Motor neuron (in vitro differentiated cells): ENCODE measurements at regions not wholly inside any gene's neighbourhood (a gene's known extent, or its start where the extent isn't known, plus 50 kb on each side); places are given as distances from the start of the nearest gene placed in this dataset.
A peak's percentile ranks its signal among the peaks of the same experiment; 100 is the strongest.

Experiments used
- ATAC-seq, 8 experiments: fragments of 200-7000 bp; cut with Tn5 transposase; replicated peaks in 6 of 8; 2 replicates each; pipeline ENCODE4 v1.8.0; 2021; ENCODE audit warnings: mild to moderate bottlenecking in 8 of 8, moderate library complexity in 8 of 8
- H3K27ac ChIP-seq, 2 donors: fragments of 250-450 bp; sonication (Bioruptor Pico); 2 replicates each; pipeline ENCODE4 v1.9.0; 2021; ENCODE audit warnings: antibody characterized with exemption in 2 of 2, mild to moderate bottlenecking in 2 of 2, moderate library complexity in 1 of 2
- H3K4me1 ChIP-seq, 2 donors: fragments of 250-450 bp; sonication (Bioruptor Pico); replicated peaks in 1 of 2; 2 replicates each; pipeline ENCODE4 v1.6.1; 2021; ENCODE audit warnings: antibody characterized with exemption in 2 of 2, mild to moderate bottlenecking in 2 of 2, moderate library complexity in 1 of 2
- H3K4me3 ChIP-seq, 5 donors: fragments of 250-450 bp; sonication (Bioruptor Pico); 2 replicates each; pipeline ENCODE4 v1.9.0; 2021; ENCODE audit warnings: antibody characterized with exemption in 5 of 5, mild to moderate bottlenecking in 5 of 5, moderate library complexity in 4 of 5
- WGBS, 10 experiments: fragments of 450-650 bp; shearing (Covaris generic); methylation state at CpG; one replicate each; pipeline ENCODE4 v1.0.0; 2022; 5-methylcytosine and 5-hydroxymethylcytosine counted together
- in situ Hi-C, 9 experiments: fragments of 400-800 bp; cut with MboI; loops; one replicate each; pipeline ENCODE4 v1.15.0; 2021; ENCODE audit warnings: low sequenced_read_pairs in 9 of 9, low pct_unique_long_range_greater_than_20kb in 2 of 9; ENCODE audit not compliant: unreplicated experiment in 9 of 9

GRCh38 chr9:89706086-89706485 is 101.3 kb downstream of the GADD45G start:
- peaks cover 25 to 28% of the 10 kb centered on the region in 2 donors for H3K4me1 ChIP-seq
- ATAC-seq = no peak
- WGBS, 10 experiments = 0 to 77% (median 52%) methylated on average over 2 to 3 of the region's 3 CpGs
- in situ Hi-C loops = no loop called here
- no peak overlapping the region for H3K4me3 ChIP-seq
- H3K27ac ChIP-seq = no peak overlapping the region

- Histone ChIP-seq H3K4me1 (peaks cover 19 to 21% of the 10 kb centered on the region in 2 donors), H3K4me3 (no peak overlapping the region), H3K27ac (no peak overlapping the region)
- ATAC-seq = peak in 7 of 8 experiments; percentile 26 to 88 (median 56)
- in situ Hi-C loops = no loop called here
- WGBS, 10 experiments = 0 to 60% (median 13%) methylated on average over 1 to 4 of the region's 5 CpGs; no CpG with 5 or more reads in 1 of the 10 experiments
These were observed 101.9 kb downstream of the GADD45G start for GRCh38 chr9:89706731-89707191.

GRCh38 chr9:89710697-89711096 is 105.9 kb downstream of the GADD45G start:
- no peak for ATAC-seq
- in situ Hi-C loops = no loop called here
- Histone ChIP-seq H3K27ac (no peak overlapping the region), H3K4me1 (peaks cover 13 to 15% of the 10 kb centered on the region in 2 donors), H3K4me3 (no peak overlapping the region)
- WGBS, 10 experiments = 63 to 100% (median 87%) methylated on average over 2 to 5 of the region's 6 CpGs; no CpG with 5 or more reads in 2 of the 10 experiments

- Histone ChIP-seq H3K4me3 (no peak overlapping the region), H3K27ac (no peak overlapping the region), H3K4me1 (peaks cover 4% of the 10 kb centered on the region in 2 donors)
- peak in 1 of 8 experiments; percentile 27 for ATAC-seq
- in situ Hi-C loops = no loop called here
- WGBS, 10 experiments = 17 to 100% (median 65%) methylated on average over 1 to 3 of the region's 5 CpGs; no CpG with 5 or more reads in 4 of the 10 experiments
These were observed 107.1 kb downstream of the GADD45G start for GRCh38 chr9:89711866-89712265.

GRCh38 chr9:89712283-89712682 is 107.5 kb downstream of the GADD45G start:
- Histone ChIP-seq H3K4me1 (no peaks in the 10 kb centered on the region), H3K27ac (no peak overlapping the region), H3K4me3 (no peak overlapping the region)
- 23 to 100% (median 64%) methylated on average over 1 to 3 of the region's 5 CpGs; no CpG with 5 or more reads in 6 of the 10 experiments for WGBS, 10 experiments
- in situ Hi-C loops = no loop called here
- peak in 1 of 8 experiments; percentile 25 for ATAC-seq

GRCh38 chr9:89714321-89714720 is 109.5 kb downstream of the GADD45G start:
- no peaks in the 10 kb centered on the region for H3K4me1 ChIP-seq
- H3K27ac ChIP-seq = no peak overlapping the region
- ATAC-seq = no peak
- in situ Hi-C loops = no loop called here
- 18 to 92% (median 80%) methylated on average over 2 to 5 of the region's 5 CpGs; no CpG with 5 or more reads in 3 of the 10 experiments for WGBS, 10 experiments
- H3K4me3 ChIP-seq = no peak overlapping the region

- WGBS, 10 experiments = 40 to 100% (median 81%) methylated on average over 1 to 2 of the region's 2 CpGs; no CpG with 5 or more reads in 6 of the 10 experiments
- H3K27ac ChIP-seq = no peak overlapping the region
- H3K4me3 ChIP-seq = no peak overlapping the region
- ATAC-seq = no peak
- in situ Hi-C loops = no loop called here
- no peaks in the 10 kb centered on the region for H3K4me1 ChIP-seq
These were observed 110.6 kb downstream of the GADD45G start for GRCh38 chr9:89715318-89715858.

- 32 to 100% (median 98%) methylated on average over 1 to 3 of the region's 3 CpGs for WGBS, 10 experiments
- no peak for ATAC-seq
- H3K27ac ChIP-seq = no peak overlapping the region
- in situ Hi-C loops = no loop called here
- H3K4me1 ChIP-seq = peaks cover 0 to 3% of the 10 kb centered on the region in 2 donors
- no peak overlapping the region for H3K4me3 ChIP-seq
These were observed 111.1 kb downstream of the GADD45G start for GRCh38 chr9:89715881-89716280.

GRCh38 chr9:89716559-89716958 is 111.7 kb downstream of the GADD45G start:
- no peak overlapping the region for H3K4me3 ChIP-seq
- in situ Hi-C loops = no loop called here
- H3K27ac ChIP-seq = no peak overlapping the region
- ATAC-seq = peak in 1 of 8 experiments; percentile 26
- WGBS, 10 experiments = 17 to 100% (median 83%) methylated on average over 1 to 2 of the region's 3 CpGs; no CpG with 5 or more reads in 1 of the 10 experiments
- H3K4me1 ChIP-seq = peaks cover 0 to 10% of the 10 kb centered on the region in 2 donors

- ATAC-seq = no peak
- peaks cover 0 to 11% of the 10 kb centered on the region in 2 donors for H3K4me1 ChIP-seq
- in situ Hi-C loops = no loop called here
- no peak overlapping the region for H3K27ac ChIP-seq
- WGBS, 10 experiments = 50 to 60% methylated on average over 1 of the region's 3 CpGs; no CpG with 5 or more reads in 8 of the 10 experiments
- no peak overlapping the region for H3K4me3 ChIP-seq
These were observed 113.4 kb downstream of the GADD45G start for GRCh38 chr9:89718176-89718575.

GRCh38 chr9:89718651-89719050 is 113.8 kb downstream of the GADD45G start:
- Histone ChIP-seq H3K4me3 (no peak overlapping the region), H3K4me1 (peaks cover 0 to 12% of the 10 kb centered on the region in 2 donors), H3K27ac (no peak overlapping the region)
- in situ Hi-C loops = no loop called here
- ATAC-seq = no peak
- 11 to 100% (median 100%) methylated on average over 2 to 3 of the region's 4 CpGs; no CpG with 5 or more reads in 5 of the 10 experiments for WGBS, 10 experiments

GRCh38 chr9:89719202-89719601 is 114.4 kb downstream of the GADD45G start:
- Histone ChIP-seq H3K4me1 (peaks cover 0 to 15% of the 10 kb centered on the region in 2 donors), H3K27ac (no peak overlapping the region), H3K4me3 (no peak overlapping the region)
- ATAC-seq = no peak
- WGBS, 10 experiments = 0 to 86% (median 30%) methylated on average over 1 to 3 of the region's 4 CpGs; no CpG with 5 or more reads in 2 of the 10 experiments
- in situ Hi-C loops = no loop called here

GRCh38 chr9:89720696-89721175 is 115.9 kb downstream of the GADD45G start:
- Histone ChIP-seq H3K4me3 (no peak overlapping the region), H3K27ac (no peak overlapping the region), H3K4me1 (peaks cover 0 to 15% of the 10 kb centered on the region in 2 donors)
- peak in 2 of 8 experiments; percentile 7 to 41 for ATAC-seq
- 6 to 100% (median 70%) methylated on average over 1 to 3 of the region's 4 CpGs; no CpG with 5 or more reads in 4 of the 10 experiments for WGBS, 10 experiments
- in situ Hi-C loops = no loop called here
